ENCODE measurements at regions not wholly inside any gene's neighbourhood (a gene's known extent, or its start where the extent isn't known, plus 50 kb on each side); places are given as distances from the start of the nearest gene placed in this dataset.

GRCh38 chr18:76161983-76162382, 333.1 kb downstream of the ZNF516 start:
- H3K36me3 ChIP-seq (ENCODE audit: insufficient read depth, low read length): no peaks in the 10 kb centered on the region

GRCh38 chr18:76153691-76154090, 341.4 kb downstream of the ZNF516 start:
- H3K36me3 ChIP-seq (ENCODE audit: insufficient read depth, low read length): no peaks in the 10 kb centered on the region
- no peak overlapping the region for H3K4me3 ChIP-seq (ENCODE audit: low read depth, low read length)
- H3K79me2 ChIP-seq (ENCODE audit: control insufficient read depth, insufficient read depth, low read length, unreplicated experiment): no peaks in the 10 kb centered on the region
- no peak overlapping the region for H2AFZ ChIP-seq (ENCODE audit: low read length, unreplicated experiment)
- no peaks in the 10 kb centered on the region for H3K27me3 ChIP-seq (ENCODE audit: insufficient read depth, low read length)
- H3K27ac ChIP-seq (ENCODE audit: low read depth, low read length): no peak overlapping the region
- no peaks in the 10 kb centered on the region for H3K4me1 ChIP-seq (ENCODE audit: control insufficient read depth, insufficient read depth, low read length, unreplicated experiment)

More at GRCh38 chr18:76161983-76162382, 333.1 kb downstream of the ZNF516 start:
- no peak overlapping the region for H3K4me3 ChIP-seq (ENCODE audit: low read depth, low read length)
- H3K79me2 ChIP-seq (ENCODE audit: control insufficient read depth, insufficient read depth, low read length, unreplicated experiment): no peaks in the 10 kb centered on the region
- H2AFZ ChIP-seq (ENCODE audit: low read length, unreplicated experiment): no peak overlapping the region
- no peaks in the 10 kb centered on the region for H3K27me3 ChIP-seq (ENCODE audit: insufficient read depth, low read length)
- no peak overlapping the region for H3K27ac ChIP-seq (ENCODE audit: low read depth, low read length)
- H3K4me1 ChIP-seq (ENCODE audit: control insufficient read depth, insufficient read depth, low read length, unreplicated experiment): no peaks in the 10 kb centered on the region

GRCh38 chr18:76149734-76150133, 345.3 kb downstream of the ZNF516 start:
- H2AFZ ChIP-seq (ENCODE audit: low read length, unreplicated experiment): no peak overlapping the region
- no peak overlapping the region for H3K4me3 ChIP-seq (ENCODE audit: low read depth, low read length)
- no peaks in the 10 kb centered on the region for H3K79me2 ChIP-seq (ENCODE audit: control insufficient read depth, insufficient read depth, low read length, unreplicated experiment)
- no peak overlapping the region for H3K27ac ChIP-seq (ENCODE audit: low read depth, low read length)
- H3K4me1 ChIP-seq (ENCODE audit: control insufficient read depth, insufficient read depth, low read length, unreplicated experiment): no peaks in the 10 kb centered on the region
- no peaks in the 10 kb centered on the region for H3K36me3 ChIP-seq (ENCODE audit: insufficient read depth, low read length)
- H3K27me3 ChIP-seq (ENCODE audit: insufficient read depth, low read length): no peaks in the 10 kb centered on the region

GRCh38 chr18:76149284-76149683, 345.8 kb downstream of the ZNF516 start:
- H3K4me1 ChIP-seq (ENCODE audit: control insufficient read depth, insufficient read depth, low read length, unreplicated experiment): no peaks in the 10 kb centered on the region

GRCh38 chr18:76145521-76146376, 349.3 kb downstream of the ZNF516 start:
- H3K4me3 ChIP-seq (ENCODE audit: low read depth, low read length): no peak overlapping the region
- no peak overlapping the region for H3K27ac ChIP-seq (ENCODE audit: low read depth, low read length)
- no peaks in the 10 kb centered on the region for H3K36me3 ChIP-seq (ENCODE audit: insufficient read depth, low read length)
- H2AFZ ChIP-seq (ENCODE audit: low read length, unreplicated experiment): no peak overlapping the region
- H3K27me3 ChIP-seq (ENCODE audit: insufficient read depth, low read length): no peaks in the 10 kb centered on the region
- H3K79me2 ChIP-seq (ENCODE audit: control insufficient read depth, insufficient read depth, low read length, unreplicated experiment): no peaks in the 10 kb centered on the region
- no peaks in the 10 kb centered on the region for H3K4me1 ChIP-seq (ENCODE audit: control insufficient read depth, insufficient read depth, low read length, unreplicated experiment)

More at GRCh38 chr18:76149284-76149683, 345.8 kb downstream of the ZNF516 start:
- Histone ChIP-seq H3K36me3 (ENCODE audit: insufficient read depth, low read length) (no peaks in the 10 kb centered on the region), H3K79me2 (ENCODE audit: control insufficient read depth, insufficient read depth, low read length, unreplicated experiment) (no peaks in the 10 kb centered on the region), H3K4me3 (ENCODE audit: low read depth, low read length) (no peak overlapping the region), H2AFZ (ENCODE audit: low read length, unreplicated experiment) (no peak overlapping the region), H3K27ac (ENCODE audit: low read depth, low read length) (no peak overlapping the region), H3K27me3 (ENCODE audit: insufficient read depth, low read length) (no peaks in the 10 kb centered on the region)

- H3K27ac ChIP-seq (ENCODE audit: low read depth, low read length): no peak overlapping the region
- no peak overlapping the region for H3K4me3 ChIP-seq (ENCODE audit: low read depth, low read length)
- no peaks in the 10 kb centered on the region for H3K36me3 ChIP-seq (ENCODE audit: insufficient read depth, low read length)
- no peaks in the 10 kb centered on the region for H3K4me1 ChIP-seq (ENCODE audit: control insufficient read depth, insufficient read depth, low read length, unreplicated experiment)
- H2AFZ ChIP-seq (ENCODE audit: low read length, unreplicated experiment): no peak overlapping the region
- H3K79me2 ChIP-seq (ENCODE audit: control insufficient read depth, insufficient read depth, low read length, unreplicated experiment): no peaks in the 10 kb centered on the region
- no peaks in the 10 kb centered on the region for H3K27me3 ChIP-seq (ENCODE audit: insufficient read depth, low read length)
Measured at GRCh38 chr18:76144844-76145243, 350.2 kb downstream of the ZNF516 start.

- no peak overlapping the region for H2AFZ ChIP-seq (ENCODE audit: low read length, unreplicated experiment)
- no peak overlapping the region for H3K27ac ChIP-seq (ENCODE audit: low read depth, low read length)
- no peaks in the 10 kb centered on the region for H3K79me2 ChIP-seq (ENCODE audit: control insufficient read depth, insufficient read depth, low read length, unreplicated experiment)
- no peaks in the 10 kb centered on the region for H3K36me3 ChIP-seq (ENCODE audit: insufficient read depth, low read length)
- H3K27me3 ChIP-seq (ENCODE audit: insufficient read depth, low read length): no peaks in the 10 kb centered on the region
- no peaks in the 10 kb centered on the region for H3K4me1 ChIP-seq (ENCODE audit: control insufficient read depth, insufficient read depth, low read length, unreplicated experiment)
- no peak overlapping the region for H3K4me3 ChIP-seq (ENCODE audit: low read depth, low read length)
Measured at GRCh38 chr18:76142611-76143010, 352.4 kb downstream of the ZNF516 start.

- no peak overlapping the region for H3K27ac ChIP-seq (ENCODE audit: low read depth, low read length)
- H3K27me3 ChIP-seq (ENCODE audit: insufficient read depth, low read length): no peaks in the 10 kb centered on the region
- H3K4me1 ChIP-seq (ENCODE audit: control insufficient read depth, insufficient read depth, low read length, unreplicated experiment): no peaks in the 10 kb centered on the region
- H3K4me3 ChIP-seq (ENCODE audit: low read depth, low read length): no peak overlapping the region
- no peak overlapping the region for H2AFZ ChIP-seq (ENCODE audit: low read length, unreplicated experiment)
- H3K36me3 ChIP-seq (ENCODE audit: insufficient read depth, low read length): no peaks in the 10 kb centered on the region
- no peaks in the 10 kb centered on the region for H3K79me2 ChIP-seq (ENCODE audit: control insufficient read depth, insufficient read depth, low read length, unreplicated experiment)
Measured at GRCh38 chr18:76139844-76140243, 355.2 kb downstream of the ZNF516 start.

- no peaks in the 10 kb centered on the region for H3K27me3 ChIP-seq (ENCODE audit: insufficient read depth, low read length)
- no peaks in the 10 kb centered on the region for H3K36me3 ChIP-seq (ENCODE audit: insufficient read depth, low read length)
- no peak overlapping the region for H3K27ac ChIP-seq (ENCODE audit: low read depth, low read length)
- H3K4me3 ChIP-seq (ENCODE audit: low read depth, low read length): no peak overlapping the region
- no peak overlapping the region for H2AFZ ChIP-seq (ENCODE audit: low read length, unreplicated experiment)
- no peaks in the 10 kb centered on the region for H3K4me1 ChIP-seq (ENCODE audit: control insufficient read depth, insufficient read depth, low read length, unreplicated experiment)
- H3K79me2 ChIP-seq (ENCODE audit: control insufficient read depth, insufficient read depth, low read length, unreplicated experiment): no peaks in the 10 kb centered on the region
Measured at GRCh38 chr18:76137216-76137615, 357.8 kb downstream of the ZNF516 start.

GRCh38 chr18:76136701-76137100, 358.3 kb downstream of the ZNF516 start:
- H3K27me3 ChIP-seq (ENCODE audit: insufficient read depth, low read length): no peaks in the 10 kb centered on the region

GRCh38 chr18:76134628-76135027, 360.4 kb downstream of the ZNF516 start:
- Histone ChIP-seq H3K27ac (ENCODE audit: low read depth, low read length) (no peak overlapping the region), H3K27me3 (ENCODE audit: insufficient read depth, low read length) (no peaks in the 10 kb centered on the region), H2AFZ (ENCODE audit: low read length, unreplicated experiment) (no peak overlapping the region), H3K79me2 (ENCODE audit: control insufficient read depth, insufficient read depth, low read length, unreplicated experiment) (no peaks in the 10 kb centered on the region), H3K4me1 (ENCODE audit: control insufficient read depth, insufficient read depth, low read length, unreplicated experiment) (no peaks in the 10 kb centered on the region), H3K4me3 (ENCODE audit: low read depth, low read length) (no peak overlapping the region), H3K36me3 (ENCODE audit: insufficient read depth, low read length) (no peaks in the 10 kb centered on the region)

More at GRCh38 chr18:76136701-76137100, 358.3 kb downstream of the ZNF516 start:
- Histone ChIP-seq H3K4me3 (ENCODE audit: low read depth, low read length) (no peak overlapping the region), H2AFZ (ENCODE audit: low read length, unreplicated experiment) (no peak overlapping the region), H3K4me1 (ENCODE audit: control insufficient read depth, insufficient read depth, low read length, unreplicated experiment) (no peaks in the 10 kb centered on the region), H3K36me3 (ENCODE audit: insufficient read depth, low read length) (no peaks in the 10 kb centered on the region), H3K79me2 (ENCODE audit: control insufficient read depth, insufficient read depth, low read length, unreplicated experiment) (no peaks in the 10 kb centered on the region), H3K27ac (ENCODE audit: low read depth, low read length) (no peak overlapping the region)

All from ACC112 (cell line).